ENCODE measurements at regions not wholly inside any gene's neighbourhood (a gene's known extent, or its start where the extent isn't known, plus 50 kb on each side); places are given as distances from the start of the nearest gene placed in this dataset.

GRCh38 chr14:53871951-53872350, 84.7 kb downstream of the BMP4 start:
- ATAC-seq, result no peak
- CTCF ChIA-PET (ENCODE audit: low intra/inter-chr PET ratio), result no interaction called here
- intact Hi-C loops (cut with micrococcal nuclease), result no loop called here

More at GRCh38 chr14:53871951-53872350, 84.7 kb downstream of the BMP4 start:
- Histone ChIP-seq H3K9ac (ENCODE audit: insufficient read depth in 1 of 2, low read depth in 2 of 2, low read length in 2 of 2) (no peak overlapping the region), H3K79me2 (ENCODE audit: control insufficient read depth, insufficient read depth, low read length) (no peaks in the 10 kb centered on the region), H4K20me1 (replicated peaks; ENCODE audit: control insufficient read depth, insufficient read depth, low read length) (no peaks in the 10 kb centered on the region), H3K9me3 (replicated peaks; ENCODE audit: control insufficient read depth, insufficient read depth, low read depth, low read length) (no peaks in the 10 kb centered on the region), H3K4me3 (no peak overlapping the region), H2AFZ (ENCODE audit: low read depth, low read length) (no peak overlapping the region), H3K27ac (ENCODE audit: extremely low read depth, low read depth, low read length) (no peak overlapping the region), H3K4me2 (ENCODE audit: insufficient read depth, low read length) (no peak overlapping the region), H3K4me1 (replicated peaks in 1 of 2; ENCODE audit: control insufficient read depth in 2 of 2, insufficient read depth in 2 of 2, low read length in 2 of 2) (no peaks in the 10 kb centered on the region), H3K36me3 (ENCODE audit: control insufficient read depth, insufficient read depth, low read length) (no peaks in the 10 kb centered on the region), H3K27me3 (ENCODE audit: control insufficient read depth in 2 of 2, insufficient read depth in 2 of 2, low read length in 2 of 2) (no peaks in the 10 kb centered on the region), H3K9me1 (ENCODE audit: control insufficient read depth, insufficient read depth, low read length) (no peaks in the 10 kb centered on the region)
- BruUV-seq (replicated peaks), result no TSS peak
- TF ChIP-seq ZNF431 (CRISPR knock-in tag; IDR thresholded peaks at IDR 0.05) (no peak), PBX2 (CRISPR knock-in tag; IDR thresholded peaks at IDR 0.05; ENCODE audit: low read depth) (no peak), PBX2 (tag; conservative IDR thresholded peaks at IDR 0.05; ENCODE audit: low read depth) (no peak), STAG1 (CRISPR knock-in tag; IDR thresholded peaks at IDR 0.05; ENCODE audit: borderline replicate concordance) (no peak), TOE1 (IDR thresholded peaks at IDR 0.05; ENCODE audit: borderline replicate concordance) (no peak), TOE1 (CRISPR knock-in tag; IDR thresholded peaks at IDR 0.05; ENCODE audit: borderline replicate concordance, low read depth) (no peak), ZBED1 (IDR thresholded peaks at IDR 0.05) (no peak), RUNX1 (IDR thresholded peaks at IDR 0.05; ENCODE audit: low read depth) (no peak), CAMTA2 (CRISPR knock-in tag; conservative IDR thresholded peaks at IDR 0.05) (no peak), TFAM (CRISPR knock-in tag; conservative IDR thresholded peaks at IDR 0.05) (no peak), CBX2 (IDR thresholded peaks at IDR 0.05; ENCODE audit: insufficient read depth, low read length, poor library complexity, severe bottlenecking) (no peak), SMAD4 (CRISPR knock-in tag; conservative IDR thresholded peaks at IDR 0.05) (no peak), POLR2H (tag; IDR thresholded peaks at IDR 0.05; ENCODE audit: low read depth) (no peak)
- no peak for FAIRE-seq
- no peak for DNase-seq (ENCODE audit: extremely low read depth in 1 of 4, low spot score in 3 of 4)
- POLR2A ChIA-PET, result interaction anchor here (0.5 kb wide), 1 partner anchor 171 kb away, joined by 4 read pairs; no protein-coding TSS in a partner anchor
- 9% methylated on average over 1 of the region's 2 CpGs for WGBS (ENCODE audit: insufficient coverage, low coverage, missing lambda C conversion rate)
- in situ Hi-C loops (cut with MboI), result no loop called here
